K562 (cell line): ENCODE measurements at regions not wholly inside any gene's neighbourhood (a gene's known extent, or its start where the extent isn't known, plus 50 kb on each side); places are given as distances from the start of the nearest gene placed in this dataset.

Source experiments
- REST ChIP-seq, 2 experiments: fragments of 450-650 bp; formaldehyde crosslinking in 1 of 2; IDR thresholded peaks; 2 replicates each; pipeline versions ENCODE4 v1.4.0 to v1.6.1; 2014 to 2020; ENCODE audit warnings: mild to moderate bottlenecking in 2 of 2, borderline replicate concordance in 1 of 2, low read depth in 1 of 2
- ZNF253 ChIP-seq: fragments of 250-450 bp; sonication (Bioruptor Pico); conservative IDR thresholded peaks from 2 replicates; pipeline ENCODE4 v1.6.1; 2021; ENCODE audit warnings: mild to moderate bottlenecking
- ZNF444 ChIP-seq: fragments of 250-450 bp; sonication (Bioruptor Pico); IDR thresholded peaks from 2 replicates; pipeline ENCODE4 v1.4.0; 2020; ENCODE audit warnings: mild to moderate bottlenecking, moderate library complexity
- TF ChIP-seq, protein P1 (sequence below): fragments of 250-450 bp; sonication (Bioruptor Pico); IDR thresholded peaks from 2 replicates; pipeline ENCODE4 v1.9.0; 2021; ENCODE audit warnings: mild to moderate bottlenecking, inconsistent platforms
- TF ChIP-seq, protein P2 (sequence below), 2 experiments: fragments of 450-650 bp in 1 of 2; sonication (generic) in 1 of 2; formaldehyde crosslinking in 1 of 2; IDR thresholded peaks in 1 of 2; conservative IDR thresholded peaks in 1 of 2; 2 replicates each; pipeline versions ENCODE4 v1.6.1 to v1.8.1; 2016 to 2023; ENCODE audit warnings: mild to moderate bottlenecking in 2 of 2, moderate library complexity in 2 of 2, inconsistent platforms in 1 of 2, missing genetic modification reagents in 1 of 2
- TF ChIP-seq, protein P3 (sequence below): fragments of 450-650 bp; IDR thresholded peaks from 2 replicates; pipeline ENCODE4 v1.7.1; 2018; ENCODE audit warnings: mild to moderate bottlenecking, low read depth; ENCODE audit not compliant: partially characterized antibody
- TF ChIP-seq, protein P4 (sequence below), 3 experiments: fragments of 200-800 bp in 1 of 3; sonication (Bioruptor generic) in 1 of 3; sonication (generic) in 1 of 3; formaldehyde crosslinking in 1 of 3; IDR thresholded peaks; 2 replicates each; pipeline versions ENCODE4 v1.6.1 to v1.8.0; 2016 to 2022; ENCODE audit warnings: mild to moderate bottlenecking in 2 of 3, missing compliant biosample characterization in 2 of 3, missing genetic modification characterization in 2 of 3, missing genetic modification reagents in 1 of 3

- TF ChIP-seq REST (IDR thresholded peaks at IDR 0.05; ENCODE audit: borderline replicate concordance) = no peak
- TF ChIP-seq REST (CRISPR knock-in tag; IDR thresholded peaks at IDR 0.05; ENCODE audit: low read depth) = no peak
- TF ChIP-seq, protein P1, sequence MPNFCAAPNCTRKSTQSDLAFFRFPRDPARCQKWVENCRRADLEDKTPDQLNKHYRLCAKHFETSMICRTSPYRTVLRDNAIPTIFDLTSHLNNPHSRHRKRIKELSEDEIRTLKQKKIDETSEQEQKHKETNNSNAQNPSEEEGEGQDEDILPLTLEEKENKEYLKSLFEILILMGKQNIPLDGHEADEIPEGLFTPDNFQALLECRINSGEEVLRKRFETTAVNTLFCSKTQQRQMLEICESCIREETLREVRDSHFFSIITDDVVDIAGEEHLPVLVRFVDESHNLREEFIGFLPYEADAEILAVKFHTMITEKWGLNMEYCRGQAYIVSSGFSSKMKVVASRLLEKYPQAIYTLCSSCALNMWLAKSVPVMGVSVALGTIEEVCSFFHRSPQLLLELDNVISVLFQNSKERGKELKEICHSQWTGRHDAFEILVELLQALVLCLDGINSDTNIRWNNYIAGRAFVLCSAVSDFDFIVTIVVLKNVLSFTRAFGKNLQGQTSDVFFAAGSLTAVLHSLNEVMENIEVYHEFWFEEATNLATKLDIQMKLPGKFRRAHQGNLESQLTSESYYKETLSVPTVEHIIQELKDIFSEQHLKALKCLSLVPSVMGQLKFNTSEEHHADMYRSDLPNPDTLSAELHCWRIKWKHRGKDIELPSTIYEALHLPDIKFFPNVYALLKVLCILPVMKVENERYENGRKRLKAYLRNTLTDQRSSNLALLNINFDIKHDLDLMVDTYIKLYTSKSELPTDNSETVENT = no peak
- TF ChIP-seq, protein P2, sequence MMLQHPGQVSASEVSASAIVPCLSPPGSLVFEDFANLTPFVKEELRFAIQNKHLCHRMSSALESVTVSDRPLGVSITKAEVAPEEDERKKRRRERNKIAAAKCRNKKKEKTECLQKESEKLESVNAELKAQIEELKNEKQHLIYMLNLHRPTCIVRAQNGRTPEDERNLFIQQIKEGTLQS (IDR thresholded peaks at IDR 0.05) = peak; percentile 75; the same call in 1 of the 2 replicates
- TF ChIP-seq, protein P2 (CRISPR knock-in tag; conservative IDR thresholded peaks at IDR 0.05) = no peak
- TF ChIP-seq, protein P3, sequence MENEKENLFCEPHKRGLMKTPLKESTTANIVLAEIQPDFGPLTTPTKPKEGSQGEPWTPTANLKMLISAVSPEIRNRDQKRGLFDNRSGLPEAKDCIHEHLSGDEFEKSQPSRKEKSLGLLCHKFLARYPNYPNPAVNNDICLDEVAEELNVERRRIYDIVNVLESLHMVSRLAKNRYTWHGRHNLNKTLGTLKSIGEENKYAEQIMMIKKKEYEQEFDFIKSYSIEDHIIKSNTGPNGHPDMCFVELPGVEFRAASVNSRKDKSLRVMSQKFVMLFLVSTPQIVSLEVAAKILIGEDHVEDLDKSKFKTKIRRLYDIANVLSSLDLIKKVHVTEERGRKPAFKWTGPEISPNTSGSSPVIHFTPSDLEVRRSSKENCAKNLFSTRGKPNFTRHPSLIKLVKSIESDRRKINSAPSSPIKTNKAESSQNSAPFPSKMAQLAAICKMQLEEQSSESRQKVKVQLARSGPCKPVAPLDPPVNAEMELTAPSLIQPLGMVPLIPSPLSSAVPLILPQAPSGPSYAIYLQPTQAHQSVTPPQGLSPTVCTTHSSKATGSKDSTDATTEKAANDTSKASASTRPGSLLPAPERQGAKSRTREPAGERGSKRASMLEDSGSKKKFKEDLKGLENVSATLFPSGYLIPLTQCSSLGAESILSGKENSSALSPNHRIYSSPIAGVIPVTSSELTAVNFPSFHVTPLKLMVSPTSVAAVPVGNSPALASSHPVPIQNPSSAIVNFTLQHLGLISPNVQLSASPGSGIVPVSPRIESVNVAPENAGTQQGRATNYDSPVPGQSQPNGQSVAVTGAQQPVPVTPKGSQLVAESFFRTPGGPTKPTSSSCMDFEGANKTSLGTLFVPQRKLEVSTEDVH = no peak
- TF ChIP-seq ZNF444 (CRISPR knock-in tag) = no peak
- TF ChIP-seq, protein P4, sequence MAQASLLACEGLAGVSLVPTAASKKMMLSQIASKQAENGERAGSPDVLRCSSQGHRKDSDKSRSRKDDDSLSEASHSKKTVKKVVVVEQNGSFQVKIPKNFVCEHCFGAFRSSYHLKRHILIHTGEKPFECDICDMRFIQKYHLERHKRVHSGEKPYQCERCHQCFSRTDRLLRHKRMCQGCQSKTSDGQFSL (CRISPR knock-in tag; IDR thresholded peaks at IDR 0.05) = no peak
- TF ChIP-seq, protein P4 (tag; IDR thresholded peaks at IDR 0.05) = no peak
- no peak for TF ChIP-seq ZNF253
Observed at GRCh38 chr7:117941138-117941810, 68.0 kb upstream of the CTTNBP2 start (continued).
